OCI-LY7 (cell line): ENCODE measurements at regions not wholly inside any gene's neighbourhood (a gene's known extent, or its start where the extent isn't known, plus 50 kb on each side); places are given as distances from the start of the nearest gene placed in this dataset.

Experiments used
- BruUV-seq: library from RNA; stranded (reverse); fragments of 400-500 nt; replicated peaks from 2 replicates; lab custom pipeline; 2021; lab: Mats Ljungman, UMichigan
- CTCF ChIA-PET: fragments of 300-600 bp; sonication (Branson Sonifier 250); formaldehyde crosslinking; loops from one replicate; lab custom pipeline; 2022; ENCODE audit warnings: antibody characterized with exemption; ENCODE audit not compliant: unreplicated experiment; lab: Charles Lee
- POLR2A ChIA-PET: fragments of 300-600 bp; sonication (Branson Sonifier 250); formaldehyde crosslinking; loops from one replicate; lab custom pipeline; 2022; ENCODE audit warnings: antibody characterized with exemption; lab: Charles Lee
- DNase-seq: peaks from one replicate; pipeline ENCODE4 v3.0.0-alpha.2; 2015; ENCODE audit warnings: low spot score
- H2AFZ ChIP-seq: fragments of 200-600 bp; sonication (generic), shearing (Covaris generic); 2 replicates; pipeline ENCODE4 v1.6.1; 2014; ENCODE audit warnings: mild to moderate bottlenecking, antibody characterized with exemption, low read length, moderate library complexity
- H3K27ac ChIP-seq: fragments of 200-600 bp; sonication (generic); 2 replicates; pipeline ENCODE4 v1.5.1; 2014; ENCODE audit warnings: mixed run types, low read depth, mild to moderate bottlenecking, moderate library complexity, low read length, inconsistent platforms; ENCODE audit not compliant: poor library complexity, severe bottlenecking
- H3K36me3 ChIP-seq: fragments of 200-600 bp; sonication (generic); 2 replicates; pipeline ENCODE4 v1.6.1; 2014; ENCODE audit warnings: mild to moderate bottlenecking, antibody characterized with exemption, low read length, moderate library complexity, mixed read lengths; ENCODE audit not compliant: insufficient read depth
- H3K4me1 ChIP-seq: fragments of 200-600 bp; sonication (generic); 2 replicates; pipeline ENCODE4 v1.5.1; 2014; ENCODE audit warnings: mild to moderate bottlenecking, low read length; ENCODE audit not compliant: insufficient read depth, poor library complexity, severe bottlenecking
- H3K4me2 ChIP-seq: fragments of 200-600 bp; sonication (generic); 2 replicates; pipeline ENCODE4 v1.6.1; 2014; ENCODE audit warnings: mild to moderate bottlenecking, low read length
- H3K4me3 ChIP-seq: fragments of 200-600 bp; sonication (generic); 2 replicates; pipeline ENCODE4 v1.5.1; 2014; ENCODE audit warnings: mild to moderate bottlenecking, low read depth, low read length; ENCODE audit not compliant: poor library complexity, severe bottlenecking
- H3K79me2 ChIP-seq: fragments of 200-600 bp; sonication (generic); 2 replicates; pipeline ENCODE4 v1.6.1; 2016; ENCODE audit warnings: low read depth, mild to moderate bottlenecking, low read length, moderate library complexity, mixed read lengths; ENCODE audit not compliant: insufficient read depth
- H3K9me2 ChIP-seq: fragments of 200-600 bp; sonication (generic); 2 replicates; pipeline ENCODE4 v1.6.1; 2016; ENCODE audit warnings: mild to moderate bottlenecking, low read length, mixed read lengths; ENCODE audit not compliant: insufficient read depth
- H3K9me3 ChIP-seq: fragments of 200-600 bp; sonication (generic); 2 replicates; pipeline ENCODE4 v1.6.1; 2014; ENCODE audit warnings: mild to moderate bottlenecking, mixed run types, low read length, mixed read lengths
- H4K20me1 ChIP-seq: fragments of 200-600 bp; sonication (generic); 2 replicates; pipeline ENCODE4 v1.6.1; 2014; ENCODE audit warnings: mild to moderate bottlenecking, antibody characterized with exemption, low read length, moderate library complexity, mixed read lengths; ENCODE audit not compliant: insufficient read depth
- EZH2phosphoT487 ChIP-seq: fragments of 200-600 bp; sonication (generic); IDR thresholded peaks from 2 replicates; pipeline ENCODE4 v1.6.1; 2018; ENCODE audit warnings: low read depth, borderline replicate concordance, mild to moderate bottlenecking, mixed run types, antibody characterized with exemption, low read length, moderate library complexity, mixed read lengths
- intact Hi-C: fragments of 100-400 bp; cut with micrococcal nuclease; formaldehyde crosslinking; loops from one replicate; pipeline ENCODE4 v1.10.0; 2022; ENCODE audit not compliant: unreplicated experiment
- TF ChIP-seq, protein P1 (sequence below): fragments of 200-600 bp; sonication (generic); conservative IDR thresholded peaks from 2 replicates; pipeline ENCODE4 v1.5.1; 2014; ENCODE audit warnings: mild to moderate bottlenecking, antibody characterized with exemption, low read length, moderate library complexity, mixed read lengths

DNA sequence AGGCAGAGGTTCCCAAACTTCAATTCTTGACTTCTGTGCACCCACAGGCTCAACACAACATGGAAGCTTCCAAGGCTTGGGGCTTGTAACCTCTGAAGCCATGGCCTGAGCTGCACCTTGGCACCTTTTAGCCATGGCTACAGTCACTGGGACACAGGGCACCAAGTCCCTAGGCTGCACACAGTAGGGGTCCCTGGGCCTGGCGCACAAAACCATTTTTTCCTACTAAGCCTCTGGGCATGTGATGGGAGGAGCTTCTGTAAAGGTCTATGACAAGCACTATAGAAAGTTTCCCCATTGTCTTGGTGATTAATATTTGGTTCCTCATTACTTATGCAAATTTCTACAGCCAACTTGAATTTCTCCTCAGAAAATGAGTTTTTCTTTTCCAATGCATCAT lies 420.9 kb upstream of the GRM3 start:
- H3K4me3 ChIP-seq = no peak overlapping the region
- intact Hi-C loops = no loop called here
- no TSS peak for BruUV-seq
- no peaks in the 10 kb centered on the region for H3K79me2 ChIP-seq
- H3K4me1 ChIP-seq = no peaks in the 10 kb centered on the region
- ChIA-PET CTCF (no interaction called here), POLR2A (interaction anchor here (1.1 to 3.2 kb wide), 3 partner anchors 10 to 17 kb away, joined by 4 to 9 read pairs (median 4); no protein-coding TSS in a partner anchor)
- no peak overlapping the region for H3K27ac ChIP-seq
- no peaks in the 10 kb centered on the region; the same call in 1 of the 2 replicates for H3K36me3 ChIP-seq
- DNase-seq = no peak
- no peaks in the 10 kb centered on the region for H4K20me1 ChIP-seq
- TF ChIP-seq, protein P1, sequence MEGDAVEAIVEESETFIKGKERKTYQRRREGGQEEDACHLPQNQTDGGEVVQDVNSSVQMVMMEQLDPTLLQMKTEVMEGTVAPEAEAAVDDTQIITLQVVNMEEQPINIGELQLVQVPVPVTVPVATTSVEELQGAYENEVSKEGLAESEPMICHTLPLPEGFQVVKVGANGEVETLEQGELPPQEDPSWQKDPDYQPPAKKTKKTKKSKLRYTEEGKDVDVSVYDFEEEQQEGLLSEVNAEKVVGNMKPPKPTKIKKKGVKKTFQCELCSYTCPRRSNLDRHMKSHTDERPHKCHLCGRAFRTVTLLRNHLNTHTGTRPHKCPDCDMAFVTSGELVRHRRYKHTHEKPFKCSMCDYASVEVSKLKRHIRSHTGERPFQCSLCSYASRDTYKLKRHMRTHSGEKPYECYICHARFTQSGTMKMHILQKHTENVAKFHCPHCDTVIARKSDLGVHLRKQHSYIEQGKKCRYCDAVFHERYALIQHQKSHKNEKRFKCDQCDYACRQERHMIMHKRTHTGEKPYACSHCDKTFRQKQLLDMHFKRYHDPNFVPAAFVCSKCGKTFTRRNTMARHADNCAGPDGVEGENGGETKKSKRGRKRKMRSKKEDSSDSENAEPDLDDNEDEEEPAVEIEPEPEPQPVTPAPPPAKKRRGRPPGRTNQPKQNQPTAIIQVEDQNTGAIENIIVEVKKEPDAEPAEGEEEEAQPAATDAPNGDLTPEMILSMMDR = no peak
- TF ChIP-seq EZH2phosphoT487 = no peak
- H2AFZ ChIP-seq = no peak overlapping the region
- H3K9me3 ChIP-seq = peaks cover 31% of the 10 kb centered on the region; the same call in 1 of the 2 replicates
- no peak overlapping the region for H3K4me2 ChIP-seq
- H3K9me2 ChIP-seq = no peaks in the 10 kb centered on the region

DNA sequence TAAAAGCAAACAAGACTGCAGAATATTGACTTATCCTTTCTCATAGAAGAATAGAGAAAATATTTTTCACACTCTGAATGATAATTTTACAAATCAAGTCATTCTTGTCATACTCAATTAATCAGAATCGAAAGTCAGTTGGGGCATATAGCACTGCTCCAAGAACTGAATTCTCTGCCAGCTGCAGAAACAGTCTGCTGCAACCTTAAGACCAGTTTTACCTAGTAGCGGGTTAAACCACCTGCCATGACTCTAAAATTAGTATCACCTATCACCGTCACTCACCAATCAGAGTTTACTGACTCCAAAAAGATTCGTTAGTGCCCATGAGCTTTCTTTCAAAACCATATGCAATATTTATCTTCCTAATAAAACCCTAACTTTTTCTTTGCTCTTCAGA lies 429.0 kb upstream of the GRM3 start:
- no peaks in the 10 kb centered on the region for H4K20me1 ChIP-seq
- BruUV-seq = no TSS peak
- no peaks in the 10 kb centered on the region for H3K9me2 ChIP-seq
- no peaks in the 10 kb centered on the region; the same call in 1 of the 2 replicates for H3K9me3 ChIP-seq
- DNase-seq = peak; percentile 61
- POLR2A ChIA-PET = interaction anchor here (0.7 to 3.1 kb wide), 6 partner anchors 10 to 152 kb away, joined by 3 to 14 read pairs (median 6); no protein-coding TSS in a partner anchor
- H3K79me2 ChIP-seq = no peaks in the 10 kb centered on the region
- CTCF ChIA-PET = no interaction called here
- intact Hi-C loops = loop anchor here (5.0 kb wide), 1 partner anchor 938 kb away; the partner anchor contains the start of gene DMTF1
- H3K36me3 ChIP-seq = no peaks in the 10 kb centered on the region
- peak overlapping the region; percentile 86 for H2AFZ ChIP-seq
- H3K4me2 ChIP-seq = peak overlapping the region; percentile 36
- no peak overlapping the region for H3K27ac ChIP-seq
- no peak for TF ChIP-seq EZH2phosphoT487
- TF ChIP-seq, protein P1 = no peak
- peaks cover 23% of the 10 kb centered on the region for H3K4me1 ChIP-seq
- H3K4me3 ChIP-seq = peak overlapping the region; percentile 7

DNA sequence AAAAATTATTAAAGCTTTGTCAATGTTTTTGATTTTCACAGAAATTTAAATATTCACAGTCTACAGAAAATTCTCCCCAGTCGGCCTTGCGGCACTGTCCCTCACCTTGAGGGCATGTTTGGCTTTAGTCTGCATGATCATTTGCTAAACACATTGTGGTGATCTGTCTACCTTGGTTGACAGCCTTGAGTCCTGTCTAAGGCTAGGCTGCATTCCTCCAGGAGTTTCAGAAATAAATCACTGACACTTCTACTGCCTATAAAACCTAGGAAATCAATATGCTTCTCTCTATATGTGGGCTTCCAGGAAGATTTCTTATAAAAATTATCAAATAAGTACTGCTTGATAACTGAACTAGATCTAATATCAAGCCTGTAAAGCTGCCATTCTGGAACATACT lies 430.7 kb upstream of the GRM3 start:
- Histone ChIP-seq H3K9me2 (no peaks in the 10 kb centered on the region), H4K20me1 (no peaks in the 10 kb centered on the region), H3K9me3 (no peaks in the 10 kb centered on the region; the same call in 1 of the 2 replicates), H3K4me3 (no peak overlapping the region), H3K4me1 (peaks cover 23% of the 10 kb centered on the region), H3K36me3 (no peaks in the 10 kb centered on the region), H2AFZ (no peak overlapping the region; the same call in 1 of the 2 replicates), H3K79me2 (no peaks in the 10 kb centered on the region), H3K27ac (no peak overlapping the region), H3K4me2 (no peak overlapping the region)
- BruUV-seq = no TSS peak
- intact Hi-C loops = loop anchor here (5.0 kb wide), 1 partner anchor 939 kb away; the partner anchor contains the start of gene DMTF1
- DNase-seq = no peak
- TF ChIP-seq, protein P1 = no peak
- TF ChIP-seq EZH2phosphoT487 = no peak
- ChIA-PET CTCF (no interaction called here), POLR2A (interaction anchor here (0.7 kb wide), 2 partner anchors 10 to 154 kb away, joined by 3 to 4 read pairs; no protein-coding TSS in a partner anchor)
